Fibroblast of pulmonary artery (primary cell): ENCODE measurements at regions not wholly inside any gene's neighbourhood (a gene's known extent, or its start where the extent isn't known, plus 50 kb on each side); places are given as distances from the start of the nearest gene placed in this dataset.

ENCODE experiments used
- DNase-seq: peaks from one replicate; pipeline ENCODE4 v3.0.0-alpha.2; 2010; ENCODE audit warnings: low read depth
- H3K4me3 ChIP-seq: replicated peaks from 2 replicates; pipeline ENCODE4 v1.5.1; 2011; ENCODE audit warnings: low read depth, mild to moderate bottlenecking, control low read depth, low read length, moderate library complexity
- CTCF ChIP-seq: IDR thresholded peaks from 2 replicates; pipeline ENCODE4 v1.5.1; 2011; ENCODE audit warnings: mild to moderate bottlenecking, control low read depth, low read length, inconsistent platforms; ENCODE audit errors: missing control alignments

DNA sequence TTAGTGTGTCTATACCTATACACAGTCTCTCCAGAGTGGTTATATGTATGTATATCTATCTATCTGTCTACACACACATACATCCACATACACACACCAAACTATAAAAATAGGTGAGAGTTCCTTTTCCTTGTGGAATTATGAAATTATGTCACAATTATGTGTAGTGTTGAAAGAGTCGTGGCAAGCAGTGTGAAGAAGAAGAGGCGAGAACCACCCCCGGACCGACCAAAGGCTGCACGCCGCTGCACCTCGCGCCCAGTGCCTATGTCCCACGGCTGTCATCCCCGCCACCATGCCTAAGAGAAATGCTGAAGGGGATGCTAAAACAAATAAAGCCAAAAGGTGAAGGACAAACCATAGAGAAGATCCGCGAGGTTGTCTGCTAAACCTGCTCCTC lies 95.0 kb upstream of the RAP2B start:
- H3K4me3 ChIP-seq: no peak overlapping the region
- TF ChIP-seq CTCF: no peak
- no peak for DNase-seq

GRCh38 chr3:153069598-153070510 lies 92.2 kb upstream of the RAP2B start:
- DNase-seq: peak; percentile 68
- TF ChIP-seq CTCF: no peak
- H3K4me3 ChIP-seq: no peak overlapping the region

- no peak for DNase-seq
- no peak for TF ChIP-seq CTCF
- no peak overlapping the region for H3K4me3 ChIP-seq
These were observed 91.5 kb upstream of the RAP2B start for GRCh38 chr3:153070511-153070868.

- H3K4me3 ChIP-seq: no peak overlapping the region
- DNase-seq: no peak
- TF ChIP-seq CTCF: no peak
These were observed 89.6 kb upstream of the RAP2B start for GRCh38 chr3:153072382-153072781.

- H3K4me3 ChIP-seq: no peak overlapping the region
- TF ChIP-seq CTCF: no peak
- no peak for DNase-seq
These were observed 89.2 kb upstream of the RAP2B start for GRCh38 chr3:153072856-153073255.

- no peak for TF ChIP-seq CTCF
- no peak for DNase-seq
- no peak overlapping the region for H3K4me3 ChIP-seq
These were observed 88.4 kb upstream of the RAP2B start for GRCh38 chr3:153073636-153074035.

GRCh38 chr3:153078826-153079225 lies 83.2 kb upstream of the RAP2B start:
- no peak overlapping the region for H3K4me3 ChIP-seq
- no peak for DNase-seq
- no peak for TF ChIP-seq CTCF
